PC-9 (cell line): ENCODE measurements at regions not wholly inside any gene's neighbourhood (a gene's known extent, or its start where the extent isn't known, plus 50 kb on each side); places are given as distances from the start of the nearest gene placed in this dataset.

Source experiments
- BruUV-seq: library from RNA; stranded (reverse); fragments of 400-500 nt; replicated peaks from 2 replicates; lab custom pipeline; 2021; lab: Mats Ljungman, UMichigan
- CTCF ChIA-PET: fragments of 300-600 bp; sonication (Branson Sonifier 250); formaldehyde crosslinking; loops from one replicate; lab custom pipeline; 2022; ENCODE audit warnings: antibody characterized with exemption; lab: Charles Lee
- POLR2A ChIA-PET: fragments of 300-600 bp; sonication (Branson Sonifier 250); formaldehyde crosslinking; loops from one replicate; lab custom pipeline; 2022; ENCODE audit warnings: antibody characterized with exemption; ENCODE audit not compliant: unreplicated experiment; lab: Charles Lee
- DNase-seq, 2 experiments: peaks; one replicate each; pipeline versions ENCODE4 v3.0.0 to v3.0.0-alpha.2; 2015 to 2022; ENCODE audit warnings: mixed read lengths in 1 of 2
- H2AFZ ChIP-seq: fragments of 200-600 bp; sonication (generic); 2 replicates; pipeline ENCODE4 v1.8.1; 2017; ENCODE audit warnings: antibody characterized with exemption
- H3F3A ChIP-seq: fragments of 200-600 bp; sonication (generic); 2 replicates; pipeline ENCODE4 v1.8.1; 2017; ENCODE audit warnings: antibody characterized with exemption, mild to moderate bottlenecking, low read depth; ENCODE audit not compliant: insufficient read depth
- H3K27ac ChIP-seq: fragments of 200-600 bp; sonication (generic); 2 replicates; pipeline ENCODE4 v1.6.1; 2016; ENCODE audit warnings: mixed run types
- H3K27me3 ChIP-seq: fragments of 200-600 bp; sonication (generic); 2 replicates; pipeline ENCODE4 v1.6.1; 2016; ENCODE audit warnings: low read depth, mixed run types; ENCODE audit not compliant: insufficient read depth
- H3K36me3 ChIP-seq: fragments of 200-600 bp; sonication (generic); 2 replicates; pipeline ENCODE4 v1.6.1; 2016; ENCODE audit warnings: low read depth, mixed run types
- H3K4me1 ChIP-seq: fragments of 200-600 bp; sonication (generic); replicated peaks from 2 replicates; pipeline ENCODE4 v1.6.1; 2016; ENCODE audit warnings: mixed run types; ENCODE audit not compliant: insufficient read depth
- H3K4me2 ChIP-seq: fragments of 200-600 bp; sonication (generic); 2 replicates; pipeline ENCODE4 v1.6.1; 2017; ENCODE audit warnings: mixed run types
- H3K4me3 ChIP-seq: fragments of 200-600 bp; sonication (generic); 2 replicates; pipeline ENCODE4 v1.6.1; 2016; ENCODE audit warnings: mixed run types
- H3K79me2 ChIP-seq: fragments of 200-600 bp; sonication (generic); 2 replicates; pipeline ENCODE4 v1.6.1; 2017; ENCODE audit warnings: low read depth, mixed run types
- H3K9me2 ChIP-seq: fragments of 200-600 bp; sonication (generic); 2 replicates; pipeline ENCODE4 v1.8.1; 2017; ENCODE audit warnings: mild to moderate bottlenecking; ENCODE audit not compliant: insufficient read depth
- H3K9me3 ChIP-seq: fragments of 200-600 bp; sonication (generic); 2 replicates; pipeline ENCODE4 v1.8.1; 2016; ENCODE audit warnings: low read depth; ENCODE audit not compliant: insufficient read depth
- H4K20me1 ChIP-seq: fragments of 200-600 bp; sonication (generic); 2 replicates; pipeline ENCODE4 v1.8.1; 2017; ENCODE audit not compliant: insufficient read depth
- EZH2 ChIP-seq: fragments of 200-600 bp; sonication (generic); IDR thresholded peaks from 2 replicates; pipeline ENCODE4 v1.8.0; 2017; ENCODE audit warnings: antibody characterized with exemption, low read depth
- intact Hi-C: fragments of 100-400 bp; cut with micrococcal nuclease; formaldehyde crosslinking; loops from one replicate; pipeline ENCODE4 v1.10.0; 2022; ENCODE audit not compliant: unreplicated experiment
- TF ChIP-seq, protein P1 (sequence below): fragments of 200-600 bp; sonication (generic); conservative IDR thresholded peaks from 2 replicates; pipeline ENCODE4 v1.6.1; 2017; ENCODE audit warnings: mixed run types, antibody characterized with exemption, mild to moderate bottlenecking, moderate library complexity

DNA sequence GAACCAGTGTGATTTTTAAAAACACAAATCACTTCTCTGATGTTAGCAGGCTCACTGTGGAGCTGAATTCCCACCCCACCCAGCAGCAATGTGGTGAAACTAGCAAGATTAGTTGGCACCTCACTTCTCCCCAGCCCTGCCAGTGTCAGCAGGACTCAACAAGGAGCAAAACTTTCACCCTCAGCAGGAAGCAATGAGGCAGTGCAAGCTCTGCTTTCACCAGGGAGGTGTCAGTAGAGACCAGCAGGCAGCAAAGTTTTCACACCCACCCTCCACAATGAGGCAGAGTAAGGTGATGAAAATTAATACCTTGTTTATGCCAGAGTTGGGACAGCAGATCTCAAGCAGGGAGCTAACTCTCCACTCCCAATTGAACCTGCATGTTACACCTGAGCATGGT is 565.0 kb downstream of the CETN3 start:
- DNase-seq, result no peak
- no peak overlapping the region for H3K4me3 ChIP-seq
- H3K36me3 ChIP-seq, result no peaks in the 10 kb centered on the region
- intact Hi-C loops, result no loop called here
- no peak overlapping the region for H3K4me2 ChIP-seq
- no peaks in the 10 kb centered on the region for H4K20me1 ChIP-seq
- ChIA-PET POLR2A (no interaction called here), CTCF (no interaction called here)
- no peaks in the 10 kb centered on the region for H3K4me1 ChIP-seq
- no peak overlapping the region for H3K27ac ChIP-seq
- H3K79me2 ChIP-seq, result no peaks in the 10 kb centered on the region
- TF ChIP-seq, protein P1, sequence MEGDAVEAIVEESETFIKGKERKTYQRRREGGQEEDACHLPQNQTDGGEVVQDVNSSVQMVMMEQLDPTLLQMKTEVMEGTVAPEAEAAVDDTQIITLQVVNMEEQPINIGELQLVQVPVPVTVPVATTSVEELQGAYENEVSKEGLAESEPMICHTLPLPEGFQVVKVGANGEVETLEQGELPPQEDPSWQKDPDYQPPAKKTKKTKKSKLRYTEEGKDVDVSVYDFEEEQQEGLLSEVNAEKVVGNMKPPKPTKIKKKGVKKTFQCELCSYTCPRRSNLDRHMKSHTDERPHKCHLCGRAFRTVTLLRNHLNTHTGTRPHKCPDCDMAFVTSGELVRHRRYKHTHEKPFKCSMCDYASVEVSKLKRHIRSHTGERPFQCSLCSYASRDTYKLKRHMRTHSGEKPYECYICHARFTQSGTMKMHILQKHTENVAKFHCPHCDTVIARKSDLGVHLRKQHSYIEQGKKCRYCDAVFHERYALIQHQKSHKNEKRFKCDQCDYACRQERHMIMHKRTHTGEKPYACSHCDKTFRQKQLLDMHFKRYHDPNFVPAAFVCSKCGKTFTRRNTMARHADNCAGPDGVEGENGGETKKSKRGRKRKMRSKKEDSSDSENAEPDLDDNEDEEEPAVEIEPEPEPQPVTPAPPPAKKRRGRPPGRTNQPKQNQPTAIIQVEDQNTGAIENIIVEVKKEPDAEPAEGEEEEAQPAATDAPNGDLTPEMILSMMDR, result no peak
- TF ChIP-seq EZH2, result no peak
- 0 out of 2 replicates have a peak, but pooled peaks cover 5% of the 10 kb centered on the region for H3K9me3 ChIP-seq
- no peaks in the 10 kb centered on the region for H3K27me3 ChIP-seq
- H3K9me2 ChIP-seq, result no peaks in the 10 kb centered on the region
- H2AFZ ChIP-seq, result no peak overlapping the region
- no peaks in the 10 kb centered on the region for H3F3A ChIP-seq
- no TSS peak for BruUV-seq

DNA sequence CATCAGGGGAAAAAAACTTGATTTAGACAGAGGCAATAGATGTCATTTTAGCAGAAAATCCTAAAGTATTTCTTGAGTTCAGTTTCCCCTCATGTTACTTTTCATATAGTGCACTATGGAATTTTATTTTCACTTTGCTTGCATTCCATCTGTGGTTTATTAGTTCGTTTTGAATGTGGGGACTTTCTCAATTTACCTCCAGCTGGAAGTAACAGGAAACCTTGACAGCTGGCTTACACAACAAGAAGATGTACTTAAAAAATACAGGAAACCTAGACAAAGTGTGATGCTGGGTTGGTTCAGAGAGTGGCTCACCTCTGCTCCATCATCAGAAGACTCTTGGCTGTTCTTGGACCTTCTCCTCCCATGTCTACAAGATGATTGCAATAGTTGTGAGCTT is 567.0 kb downstream of the CETN3 start:
- Histone ChIP-seq H3F3A (no peaks in the 10 kb centered on the region), H4K20me1 (no peaks in the 10 kb centered on the region), H2AFZ (no peak overlapping the region), H3K36me3 (no peaks in the 10 kb centered on the region), H3K9me2 (0 out of 2 replicates have a peak, but pooled peaks cover 2% of the 10 kb centered on the region), H3K4me2 (no peak overlapping the region), H3K79me2 (no peaks in the 10 kb centered on the region), H3K4me1 (no peaks in the 10 kb centered on the region), H3K9me3 (0 out of 2 replicates have a peak, but pooled peaks cover 5% of the 10 kb centered on the region), H3K27ac (no peak overlapping the region), H3K4me3 (no peak overlapping the region), H3K27me3 (no peaks in the 10 kb centered on the region)
- BruUV-seq, result no TSS peak
- ChIA-PET CTCF (no interaction called here), POLR2A (no interaction called here)
- DNase-seq, result no peak
- intact Hi-C loops, result no loop called here
- TF ChIP-seq, protein P1, result no peak
- no peak for TF ChIP-seq EZH2

DNA sequence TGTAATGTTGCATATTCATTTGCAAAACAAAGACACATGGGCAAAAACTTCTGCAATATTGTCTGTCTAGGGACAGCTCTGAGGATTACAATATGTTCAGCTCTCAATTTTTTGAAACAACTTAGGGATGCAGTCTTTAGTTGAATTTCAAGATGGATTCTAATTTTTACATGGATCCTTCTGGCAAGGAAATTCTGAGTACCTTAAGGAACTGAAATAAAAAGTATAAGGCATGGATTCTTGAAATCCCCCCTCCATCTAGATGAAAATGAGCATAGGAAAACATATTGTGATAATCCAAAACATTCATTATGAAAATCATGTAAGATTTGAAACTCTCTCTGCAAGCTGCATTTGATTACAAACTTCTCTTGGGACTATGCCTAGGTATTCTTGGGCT is 568.6 kb downstream of the CETN3 start:
- Histone ChIP-seq H3K79me2 (no peaks in the 10 kb centered on the region), H3K4me2 (no peak overlapping the region), H3K9me3 (0 out of 2 replicates have a peak, but pooled peaks cover 3% of the 10 kb centered on the region), H3K4me1 (no peaks in the 10 kb centered on the region), H3K4me3 (no peak overlapping the region), H3F3A (no peaks in the 10 kb centered on the region), H2AFZ (no peak overlapping the region), H4K20me1 (no peaks in the 10 kb centered on the region), H3K9me2 (0 out of 2 replicates have a peak, but pooled peaks cover 2% of the 10 kb centered on the region), H3K27ac (no peak overlapping the region), H3K27me3 (no peaks in the 10 kb centered on the region), H3K36me3 (no peaks in the 10 kb centered on the region)
- POLR2A ChIA-PET, result no interaction called here
- BruUV-seq, result no TSS peak
- no peak for TF ChIP-seq EZH2
- TF ChIP-seq, protein P1, result no peak
- CTCF ChIA-PET, result no interaction called here
- intact Hi-C loops, result no loop called here
- no peak for DNase-seq
